ENCODE measurements at regions not wholly inside any gene's neighbourhood (a gene's known extent, or its start where the extent isn't known, plus 50 kb on each side); places are given as distances from the start of the nearest gene placed in this dataset.

DNA sequence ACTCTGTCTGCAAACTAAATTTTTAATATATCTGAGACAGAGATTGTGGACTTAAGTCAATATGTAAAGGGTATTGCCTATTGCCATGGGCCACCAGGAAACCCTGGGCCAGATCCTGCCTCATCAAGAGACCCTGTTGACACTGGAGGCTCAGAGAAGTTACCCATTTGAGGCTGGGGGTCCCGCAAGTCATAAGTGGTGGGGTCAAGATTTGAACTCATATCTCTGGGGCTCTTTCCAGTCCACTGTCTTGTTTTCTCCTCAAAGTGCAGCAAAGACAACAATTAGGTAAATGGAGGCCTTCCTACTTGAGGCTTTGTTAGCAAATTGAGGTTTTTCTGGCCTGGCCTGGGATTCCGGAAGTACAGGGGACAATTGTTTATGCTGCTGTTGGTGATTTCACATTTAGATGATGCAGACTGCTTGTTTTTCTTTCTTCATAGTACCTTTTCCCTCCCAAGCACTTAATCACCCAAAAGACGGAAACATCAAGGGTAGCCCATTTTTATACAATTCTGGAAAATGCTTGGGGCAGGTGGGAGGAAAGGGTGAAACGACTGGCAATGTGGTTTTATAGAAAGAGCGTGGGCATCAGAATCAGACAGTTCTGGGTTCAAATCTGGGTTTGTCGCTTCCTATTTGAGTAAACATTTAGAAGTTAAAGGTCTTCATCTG, 160.0 kb downstream of the SMIM20 start:
- no peak for DNase-seq (ENCODE audit: low spot score)

DNA sequence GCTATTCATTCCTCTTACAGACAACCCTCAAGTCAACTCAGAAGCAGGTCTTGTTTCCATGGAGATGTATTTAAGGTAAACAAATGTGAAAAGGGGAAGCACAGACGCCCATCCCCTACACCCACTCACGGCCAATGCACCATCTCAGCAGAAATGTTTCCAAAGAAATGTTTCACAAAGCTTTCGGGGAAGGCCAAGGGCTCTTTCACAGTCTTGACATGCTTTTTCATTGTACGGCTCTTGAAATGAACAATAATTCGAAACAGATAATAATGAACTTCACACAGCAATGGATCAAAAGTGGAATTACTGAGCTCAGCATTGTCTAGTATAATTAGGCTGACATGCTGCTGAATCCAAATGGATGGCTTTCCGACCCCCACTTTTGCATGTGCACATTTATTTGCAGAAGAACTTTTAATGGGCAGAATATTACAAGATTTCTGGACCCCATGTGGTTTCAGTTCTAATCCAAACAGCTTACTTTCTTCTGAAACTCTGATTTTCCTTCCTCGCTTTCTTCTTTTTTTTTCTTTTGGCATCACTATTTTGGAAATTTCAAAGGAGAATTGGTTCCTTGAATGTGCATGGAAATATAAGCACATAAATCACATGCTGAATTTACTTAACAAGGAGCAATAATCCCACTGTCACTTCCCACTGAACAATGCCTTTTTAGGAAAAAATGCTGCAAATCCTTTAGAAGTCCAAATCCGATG, 160.9 kb downstream of the SMIM20 start:
- peak; percentile 73 for DNase-seq (ENCODE audit: low spot score)

DNA sequence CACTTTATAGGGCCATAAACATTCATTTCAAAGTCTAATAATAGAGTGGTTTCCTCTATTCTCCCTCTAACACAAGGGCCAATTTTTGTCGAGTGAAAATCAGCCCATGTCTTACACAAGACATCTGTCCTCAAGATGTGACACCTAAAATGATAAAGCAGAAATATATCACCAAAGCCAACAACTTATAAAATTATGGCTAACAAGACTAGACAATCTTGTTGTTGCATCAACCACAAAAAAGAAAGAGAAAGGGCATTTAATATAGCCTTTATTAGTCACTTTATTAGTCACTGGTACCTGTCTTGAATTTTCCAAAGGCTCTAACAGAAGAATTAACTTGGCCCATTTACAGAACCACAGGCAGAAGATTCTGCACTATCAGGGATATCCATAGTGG, 161.6 kb downstream of the SMIM20 start:
- peak; percentile 45 for DNase-seq (ENCODE audit: low spot score)

DNA sequence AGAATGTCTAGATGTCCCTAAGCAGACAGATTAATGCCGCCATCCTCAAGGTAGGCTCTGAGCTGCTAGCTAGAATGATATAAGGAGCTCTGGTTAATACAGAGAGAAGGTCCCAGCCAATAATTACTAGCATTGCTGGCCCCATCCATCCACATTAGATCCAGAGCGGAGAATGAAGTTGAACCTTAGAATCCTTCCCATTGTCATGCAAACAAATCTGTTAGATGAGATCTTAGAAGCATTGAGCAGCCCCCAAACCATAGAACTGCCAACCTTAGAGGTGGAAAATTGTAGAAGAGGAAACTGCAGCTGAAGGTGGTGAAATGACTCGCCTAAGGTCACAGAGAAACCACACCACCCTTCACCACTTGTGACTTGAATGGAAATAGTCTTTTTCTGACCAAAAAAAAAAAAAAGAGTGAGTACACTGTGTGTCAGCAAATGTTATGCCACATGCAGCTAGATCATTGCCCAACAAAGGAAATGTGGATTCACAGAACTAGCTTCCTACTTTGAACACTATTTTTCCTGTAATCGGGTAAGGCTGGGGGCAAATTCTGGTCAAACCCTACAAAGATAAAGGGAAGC, 162.1 kb downstream of the SMIM20 start:
- DNase-seq (ENCODE audit: low spot score): peak; percentile 59

DNA sequence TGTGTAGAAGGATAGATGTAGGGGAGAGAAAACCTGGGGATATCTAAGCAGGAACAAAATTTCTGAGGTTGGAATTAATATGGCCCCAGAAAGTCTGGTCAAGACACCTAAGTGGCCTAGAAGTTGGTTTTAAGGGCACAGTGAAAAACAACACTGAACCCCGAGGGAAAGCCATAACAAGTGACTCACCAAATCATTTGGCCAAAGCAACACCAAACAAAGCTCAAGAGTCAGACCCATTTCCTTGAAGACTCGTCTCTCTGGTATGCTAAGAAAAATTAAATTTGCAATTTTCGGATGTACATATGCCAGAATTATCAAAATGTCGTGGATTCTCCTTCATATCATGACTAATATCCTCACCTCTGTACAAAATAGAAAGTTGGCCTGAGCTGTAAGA, 162.9 kb downstream of the SMIM20 start:
- no peak for DNase-seq (ENCODE audit: low spot score)

DNA sequence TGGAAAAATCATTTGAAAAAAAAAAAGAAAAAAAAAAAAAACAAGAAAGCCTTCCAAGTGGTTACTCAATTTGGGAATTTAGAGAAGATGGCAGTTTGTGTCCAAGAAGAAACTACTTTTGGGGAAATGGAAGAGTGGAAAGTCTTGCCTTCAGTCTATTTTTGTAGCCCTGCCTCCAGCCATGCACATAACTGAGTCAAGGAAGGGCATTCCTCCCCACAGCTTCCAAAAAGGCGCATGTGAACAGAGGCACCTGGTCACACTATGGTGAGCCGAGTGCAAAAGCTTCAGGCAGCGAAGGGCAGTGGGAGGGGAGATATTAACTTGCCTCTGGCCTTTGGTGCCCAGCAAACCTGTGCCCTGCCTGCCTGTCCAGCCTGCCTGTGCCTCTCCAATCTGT, 163.7 kb downstream of the SMIM20 start:
- no peak for DNase-seq (ENCODE audit: low spot score)

DNA sequence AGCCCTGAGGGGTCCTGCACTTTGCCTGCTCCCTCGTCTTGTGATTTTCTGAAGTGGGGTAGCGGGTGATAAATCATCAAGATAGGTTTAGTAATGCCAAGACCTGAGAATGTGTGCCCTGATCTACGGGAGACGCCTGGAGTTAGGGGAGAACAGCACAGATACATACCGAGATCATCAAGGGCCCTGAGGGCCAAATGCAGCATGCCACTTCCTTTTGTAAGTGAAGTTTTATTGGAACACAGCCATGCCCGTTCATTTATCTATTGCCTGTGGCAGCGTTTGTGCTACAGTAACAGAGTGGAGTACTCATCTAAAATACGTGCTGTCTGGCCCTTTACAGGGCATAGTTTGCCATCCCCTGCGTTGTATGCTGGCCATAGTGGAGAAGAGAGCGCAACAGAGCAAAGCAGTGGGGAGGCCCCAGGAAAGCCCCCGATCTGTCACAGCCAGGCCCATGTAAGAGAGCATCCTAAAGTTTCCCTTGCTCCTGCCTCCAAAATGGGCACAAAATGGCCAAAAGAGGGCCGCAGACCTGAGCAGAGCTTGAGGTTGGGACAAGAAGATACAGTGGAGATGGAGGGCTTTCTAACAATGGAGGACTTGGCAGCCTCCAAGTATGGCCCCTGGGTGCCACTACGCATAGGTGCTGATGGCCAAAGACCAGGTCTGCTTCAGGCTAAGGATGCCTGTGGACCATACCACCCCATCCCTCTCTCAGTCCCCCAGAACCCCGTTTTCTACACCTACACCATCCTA, 167.0 kb downstream of the SMIM20 start:
- no peak for DNase-seq (ENCODE audit: low spot score)

DNA sequence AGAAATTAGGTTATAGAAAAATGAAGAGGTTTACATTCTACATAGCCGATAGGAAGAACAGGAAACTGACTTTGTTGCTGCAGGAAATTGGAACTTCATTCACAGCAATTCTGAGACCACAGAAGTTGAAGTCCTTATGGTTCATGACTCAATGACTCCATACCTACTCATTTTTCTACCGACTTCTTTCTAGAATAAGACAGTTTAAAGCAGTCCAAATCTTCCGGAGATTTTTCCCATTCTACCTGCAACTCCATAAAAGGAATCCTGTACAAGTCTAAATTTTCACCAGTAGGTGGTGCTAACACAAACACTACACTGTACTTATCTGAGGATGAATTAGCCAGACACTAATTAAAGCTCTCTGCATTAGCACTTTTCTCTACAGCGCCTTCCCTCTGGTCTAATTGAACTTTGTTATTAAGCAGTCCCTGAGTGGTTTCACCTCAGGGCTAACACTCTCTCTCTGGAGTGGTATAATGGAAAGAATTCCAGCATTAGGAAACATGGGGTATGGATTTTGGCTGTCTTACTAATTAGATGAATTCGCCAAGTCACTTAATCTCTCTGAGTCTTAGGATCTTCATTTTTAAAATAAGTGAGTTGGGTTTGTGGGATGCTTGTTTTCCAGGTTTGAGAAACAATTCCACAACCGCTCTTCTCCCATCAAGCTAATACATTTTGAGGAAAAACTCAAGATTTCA, 167.9 kb downstream of the SMIM20 start:
- DNase-seq (ENCODE audit: low spot score): peak; percentile 70

DNA sequence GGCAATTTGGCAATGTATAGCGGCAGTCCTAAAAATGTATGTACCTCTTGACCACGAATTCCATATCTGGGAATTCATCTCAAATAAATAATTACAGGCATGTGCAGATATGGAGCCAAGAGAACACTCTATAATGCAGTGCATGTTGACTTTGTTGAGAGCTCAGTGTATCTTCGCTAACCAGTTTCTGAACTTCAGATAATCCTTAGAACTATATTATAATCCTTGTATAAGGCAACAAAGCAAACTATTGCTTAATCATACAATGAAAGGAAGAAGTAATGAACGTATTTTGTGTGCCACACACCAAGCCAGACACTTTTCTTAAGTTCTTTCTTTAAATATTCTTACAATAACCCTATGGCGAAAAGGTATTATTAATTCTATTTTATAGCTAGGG, 168.5 kb downstream of the SMIM20 start:
- DNase-seq (ENCODE audit: low spot score): no peak

DNA sequence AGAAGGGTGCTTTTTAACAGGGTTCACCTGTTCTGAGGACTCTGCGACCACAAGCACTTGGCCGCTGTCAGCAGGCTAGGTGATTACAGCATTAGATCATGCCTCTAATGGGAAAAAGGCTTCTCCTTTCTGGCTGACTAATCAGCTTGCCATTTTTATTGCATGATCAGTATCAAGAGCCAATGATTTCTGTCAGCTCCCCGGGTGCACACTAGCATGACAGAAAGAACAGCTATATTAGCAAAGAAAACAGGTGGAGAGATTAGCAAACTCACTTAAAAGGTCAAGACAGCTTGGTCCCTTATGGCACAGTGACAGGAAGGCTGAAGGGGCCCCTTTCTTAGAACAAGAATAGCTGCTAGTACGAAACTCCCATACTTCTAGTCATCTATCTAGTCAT, 170.0 kb downstream of the SMIM20 start:
- no peak for DNase-seq (ENCODE audit: low spot score)

DNA sequence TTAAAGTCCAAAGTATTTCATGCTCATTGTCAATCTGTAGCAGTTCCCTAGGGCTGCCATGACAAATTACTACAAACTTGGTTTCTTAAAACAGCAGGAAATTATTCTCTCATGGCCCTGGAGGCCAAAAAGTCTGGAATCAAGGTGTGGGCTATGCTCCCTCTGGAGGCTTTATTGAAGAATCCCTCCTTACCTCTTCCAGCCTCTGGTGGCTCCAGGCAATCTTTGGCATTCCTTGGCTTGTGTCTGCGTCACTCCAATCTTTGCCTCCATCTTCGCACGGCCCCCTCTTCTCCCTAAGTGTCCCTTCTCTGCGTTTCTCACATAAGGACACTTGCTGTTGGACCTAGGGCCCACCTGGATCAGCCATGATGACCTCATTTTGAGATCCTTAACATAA, 170.4 kb downstream of the SMIM20 start:
- no peak for DNase-seq (ENCODE audit: low spot score)

DNA sequence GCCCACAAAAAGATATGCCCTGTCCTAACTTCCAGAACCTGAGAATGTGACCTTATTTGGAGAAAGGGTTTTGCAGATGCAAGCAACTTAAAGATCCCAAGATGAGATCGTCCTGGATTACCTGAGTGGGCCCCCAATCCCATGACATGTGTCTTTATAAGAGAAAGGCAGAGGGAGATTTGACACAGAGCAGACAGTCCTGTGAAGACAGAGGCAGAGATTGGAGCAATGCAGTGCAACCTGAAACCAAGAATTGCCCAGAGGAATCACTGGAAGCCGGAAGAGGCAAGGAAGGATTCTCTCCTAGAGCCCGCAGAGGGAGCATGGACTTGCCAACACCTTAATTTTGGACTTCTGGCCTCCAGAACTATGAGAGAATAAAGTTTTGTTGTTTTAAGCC, 171.5 kb downstream of the SMIM20 start:
- DNase-seq (ENCODE audit: low spot score): no peak

DNA sequence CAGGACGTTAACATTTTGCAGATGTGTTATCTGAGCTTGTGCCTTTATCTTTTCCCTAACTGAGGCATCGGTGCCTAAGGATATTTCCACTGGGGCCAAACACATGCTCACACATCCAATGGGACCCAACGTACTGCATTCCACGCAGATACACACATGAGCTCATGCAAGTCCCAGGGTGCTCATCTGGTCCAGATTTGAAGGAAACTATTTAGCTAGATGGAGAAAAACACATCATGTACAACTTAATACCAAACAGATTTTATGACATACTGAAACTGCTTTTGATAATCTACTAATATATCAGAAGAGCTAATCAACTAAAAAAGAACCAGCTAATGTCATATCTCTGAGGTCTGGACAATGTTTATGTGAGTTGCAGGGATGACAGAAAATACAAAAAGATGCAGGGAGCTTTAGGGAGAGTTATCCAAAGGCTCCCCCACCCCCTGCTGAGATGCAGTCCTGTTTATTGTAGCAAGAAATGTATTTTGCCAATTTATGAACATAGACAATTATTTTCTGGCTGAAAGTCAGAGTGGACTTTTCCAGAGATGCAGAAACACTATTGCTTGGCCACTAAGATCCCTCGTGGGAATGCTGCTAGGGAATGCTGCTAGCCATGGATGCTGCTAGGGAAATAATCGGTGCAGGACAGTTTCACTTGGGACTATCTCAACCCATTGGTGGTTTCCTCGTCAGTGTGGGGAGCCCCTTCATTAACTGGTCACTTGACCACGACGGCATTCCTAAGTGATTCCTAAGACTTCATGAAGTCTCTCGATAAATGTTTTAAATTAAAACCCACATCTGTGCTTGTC, 172.8 kb downstream of the SMIM20 start:
- no peak for DNase-seq (ENCODE audit: low spot score)

DNA sequence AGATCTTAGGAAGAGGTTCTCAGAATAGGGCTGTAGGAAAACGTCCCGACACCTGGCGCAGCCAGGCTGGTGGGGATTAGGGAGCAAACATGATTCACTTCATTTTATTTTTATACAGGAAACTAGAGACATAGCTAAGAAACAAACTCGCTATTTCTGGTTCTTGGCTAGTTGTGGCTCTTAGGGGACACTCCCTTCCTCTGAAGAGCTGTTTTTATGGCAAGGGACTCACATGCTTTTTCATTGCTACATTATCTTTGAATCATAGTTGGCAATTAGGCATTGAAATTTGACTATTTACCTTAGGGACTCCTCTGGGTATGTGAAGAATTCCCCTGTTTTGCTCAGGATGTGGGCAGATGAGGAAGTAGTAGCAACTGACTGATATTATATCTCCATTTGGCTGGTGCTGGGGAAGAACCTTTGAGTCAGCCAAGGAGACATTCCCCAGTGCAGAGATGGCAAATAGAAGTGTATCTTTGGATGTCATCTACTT, 174.5 kb downstream of the SMIM20 start:
- peak; percentile 57 for DNase-seq (ENCODE audit: low spot score)

DNA sequence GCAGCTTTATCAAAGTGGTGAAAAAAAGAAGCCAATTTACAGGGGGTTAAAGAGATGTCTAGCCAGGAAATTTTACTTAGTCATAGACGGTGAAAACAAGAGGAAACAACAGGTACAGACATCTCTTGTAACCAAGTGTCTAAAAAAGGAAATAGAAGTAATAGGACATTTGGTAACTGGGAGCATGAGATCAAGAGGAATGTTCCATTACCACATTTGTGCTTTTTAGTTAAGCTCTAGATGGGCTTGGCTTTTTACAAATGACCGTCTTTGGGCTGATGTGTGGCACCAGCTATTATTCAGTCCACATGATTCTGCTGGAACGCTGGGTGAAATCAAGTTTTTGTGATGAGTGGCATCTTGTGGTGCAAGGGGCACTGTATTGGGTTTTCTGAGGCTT, 179.5 kb downstream of the SMIM20 start:
- peak; percentile 44 for DNase-seq (ENCODE audit: low spot score)

DNA sequence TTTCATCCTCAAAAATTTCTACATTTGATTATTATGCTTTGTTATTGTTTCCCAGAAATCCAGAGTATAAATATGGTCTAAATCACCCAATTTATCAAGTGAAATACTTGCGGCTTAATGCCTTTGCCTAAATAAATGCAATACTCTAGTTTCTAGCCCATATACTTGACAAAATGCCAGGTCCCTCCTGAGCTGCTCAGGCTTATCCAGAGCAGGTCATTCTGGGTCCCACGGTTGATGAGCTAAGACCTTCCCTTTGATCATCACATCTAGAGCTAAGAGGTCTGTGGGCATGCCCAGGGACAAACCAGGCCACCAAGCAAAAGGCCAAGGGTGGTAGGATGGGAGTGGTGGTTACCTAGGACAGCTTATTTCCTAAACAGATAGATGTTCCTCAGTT, 180.1 kb downstream of the SMIM20 start:
- DNase-seq (ENCODE audit: low spot score): no peak

DNA sequence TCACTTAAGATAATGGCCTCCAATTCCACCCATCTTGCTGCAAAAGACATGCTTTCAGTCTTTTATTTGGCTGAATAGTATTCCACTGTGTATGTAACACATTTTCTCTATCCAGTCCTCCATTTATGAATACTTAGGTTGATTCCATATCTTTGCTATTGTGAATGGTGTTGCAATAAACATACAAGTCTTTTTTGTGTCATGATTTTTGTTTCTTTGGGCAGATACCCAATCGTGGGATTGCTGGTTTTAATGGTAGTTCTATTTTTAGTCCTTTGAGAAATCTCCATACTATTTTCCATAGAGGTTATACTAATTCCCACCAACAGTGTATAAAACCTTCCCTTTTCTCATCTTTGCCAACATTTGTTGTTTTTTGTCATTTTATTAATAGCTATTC, 180.9 kb downstream of the SMIM20 start:
- no peak for DNase-seq (ENCODE audit: low spot score)

DNA sequence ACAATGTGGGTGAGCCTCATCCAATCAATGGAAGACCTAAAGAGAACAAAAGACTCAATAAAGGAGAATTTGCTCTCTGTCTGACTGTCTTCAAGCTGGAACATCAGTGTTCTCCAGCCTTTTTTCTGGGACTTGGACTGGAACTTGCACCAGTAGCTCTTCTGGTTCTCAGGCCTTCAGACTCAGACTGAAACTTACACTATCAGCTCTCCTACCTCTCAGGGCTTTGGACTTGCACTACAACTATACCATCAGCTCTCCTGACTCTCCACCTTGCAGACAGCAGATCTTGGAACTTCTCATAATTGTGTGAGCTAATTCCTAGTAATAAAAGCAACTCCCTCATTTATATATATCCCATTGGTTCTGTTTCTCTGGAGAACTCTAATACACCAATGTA, 185.9 kb downstream of the SMIM20 start:
- DNase-seq (ENCODE audit: low spot score): no peak

DNA sequence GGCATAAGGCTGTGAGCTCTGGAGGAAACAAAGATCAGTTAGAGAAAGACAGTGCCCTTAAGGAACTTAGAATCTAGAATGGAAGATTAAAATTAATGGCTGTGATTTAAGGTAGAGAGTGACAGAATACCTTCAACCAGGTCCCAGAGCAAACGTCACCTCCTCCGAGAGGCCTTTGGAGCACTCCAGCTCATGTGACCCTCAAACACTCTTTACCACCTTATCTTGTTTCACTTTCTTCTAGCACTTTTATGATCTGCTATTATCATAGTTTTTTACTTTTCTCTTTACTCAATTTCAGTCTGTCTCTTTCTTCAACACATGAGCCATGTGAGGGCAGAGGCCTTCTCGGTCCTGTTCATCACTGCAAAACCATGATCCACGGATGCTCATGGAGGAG, 187.0 kb downstream of the SMIM20 start:
- DNase-seq (ENCODE audit: low spot score): no peak

DNA sequence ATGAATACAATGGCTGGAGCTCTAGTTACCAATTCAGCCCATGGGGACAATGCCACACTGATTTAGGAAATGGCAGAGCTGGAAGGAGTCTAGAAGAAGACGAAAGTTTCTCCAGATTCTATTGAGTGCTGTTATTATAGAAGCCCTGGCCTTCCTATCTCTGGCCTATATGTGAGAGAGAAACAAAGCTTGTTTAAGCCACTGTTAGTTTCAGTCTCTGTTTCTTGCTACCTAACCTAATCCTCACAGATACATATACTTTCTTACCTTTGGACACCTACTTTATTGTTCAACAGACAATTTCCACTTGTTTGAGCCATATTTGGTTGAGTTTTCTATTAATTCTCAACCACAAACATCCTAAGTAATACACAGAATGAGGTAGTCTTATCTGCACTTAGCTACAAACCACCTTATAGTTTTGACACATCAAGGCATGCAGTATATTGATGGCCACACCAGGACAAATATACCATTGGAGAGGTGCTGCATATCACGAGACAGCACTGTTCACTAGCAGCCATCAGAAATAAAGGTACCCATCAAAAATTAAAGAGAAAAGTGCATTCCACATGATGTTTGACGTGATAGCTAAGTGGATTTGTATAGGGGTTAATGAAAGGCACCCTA, 190.2 kb downstream of the SMIM20 start:
- no peak for DNase-seq (ENCODE audit: low spot score)

DNA sequence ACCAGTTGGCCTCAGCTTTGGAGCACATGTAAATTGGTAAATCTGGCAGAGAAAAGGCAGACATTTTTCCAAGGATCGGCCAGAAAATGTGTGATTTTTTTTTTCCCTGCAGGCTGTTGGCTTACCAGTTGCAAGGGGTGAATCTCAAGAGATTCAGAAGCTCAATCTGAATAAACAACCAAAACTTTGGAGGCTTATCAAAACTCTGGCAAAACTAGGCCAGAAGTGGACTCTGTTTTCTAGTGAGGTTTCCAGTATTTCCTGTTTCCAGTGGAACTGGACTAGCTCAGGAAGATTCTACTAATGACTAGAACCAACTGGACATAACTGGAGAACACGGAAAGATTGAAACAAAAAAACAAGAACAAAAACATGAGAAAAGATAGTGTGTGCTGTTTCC, 191.3 kb downstream of the SMIM20 start:
- DNase-seq (ENCODE audit: low spot score): no peak

All from CD4-positive, alpha-beta T cell treated with Interleukin-2 at 100 ng/mL for 4 hours (primary cell).